HG03378 (cell line): ENCODE measurements at regions not wholly inside any gene's neighbourhood (a gene's known extent, or its start where the extent isn't known, plus 50 kb on each side); places are given as distances from the start of the nearest gene placed in this dataset.

ENCODE experiments used
- ATAC-seq: cut with Tn5 transposase; IDR thresholded peaks from one replicate; pipeline ENCODE4 v1.9.1; 2021; ENCODE audit warnings: mild to moderate bottlenecking, moderate library complexity; ENCODE audit not compliant: unreplicated experiment

- ATAC-seq = no peak
Observed at GRCh38 chr1:55505326-55505725, 290.2 kb upstream of the USP24 start.

- ATAC-seq = no peak
Observed at GRCh38 chr1:55504306-55504731, 289.2 kb upstream of the USP24 start.

GRCh38 chr1:55503663-55504305 lies 288.6 kb upstream of the USP24 start:
- ATAC-seq = no peak

- no peak for ATAC-seq
Observed at GRCh38 chr1:55500601-55501000, 285.4 kb upstream of the USP24 start.

- ATAC-seq = no peak
Observed at GRCh38 chr1:55490547-55490946, 275.4 kb upstream of the USP24 start.

GRCh38 chr1:55484173-55484572 lies 269.0 kb upstream of the USP24 start:
- ATAC-seq = no peak

GRCh38 chr1:55483523-55483922 lies 268.4 kb upstream of the USP24 start:
- no peak for ATAC-seq

GRCh38 chr1:55481634-55482033 lies 266.5 kb upstream of the USP24 start:
- ATAC-seq = no peak

- no peak for ATAC-seq
Observed at GRCh38 chr1:55480029-55480795, 265.0 kb upstream of the USP24 start.

- ATAC-seq = no peak
Observed at GRCh38 chr1:55478742-55479141, 263.6 kb upstream of the USP24 start.

GRCh38 chr1:55477953-55478352 lies 262.8 kb upstream of the USP24 start:
- no peak for ATAC-seq

GRCh38 chr1:55476445-55477015 lies 261.4 kb upstream of the USP24 start:
- no peak for ATAC-seq

- ATAC-seq = no peak
Observed at GRCh38 chr1:55474168-55474786, 259.1 kb upstream of the USP24 start.

- no peak for ATAC-seq
Observed at GRCh38 chr1:55473661-55474060, 258.5 kb upstream of the USP24 start.

GRCh38 chr1:55472784-55473183 lies 257.6 kb upstream of the USP24 start:
- ATAC-seq = no peak

GRCh38 chr1:55472115-55472514 lies 257.0 kb upstream of the USP24 start:
- no peak for ATAC-seq

GRCh38 chr1:55468142-55468795 lies 253.1 kb upstream of the USP24 start:
- ATAC-seq = no peak

- no peak for ATAC-seq
Observed at GRCh38 chr1:55466921-55467320, 251.8 kb upstream of the USP24 start.

GRCh38 chr1:55466373-55466772 lies 251.2 kb upstream of the USP24 start:
- no peak for ATAC-seq

- no peak for ATAC-seq
Observed at GRCh38 chr1:55464550-55464949, 249.4 kb upstream of the USP24 start.

- no peak for ATAC-seq
Observed at GRCh38 chr1:55463814-55464475, 248.8 kb upstream of the USP24 start.
